T-helper 1 cell treated with Interleukin-12 subunit alpha and Interleukin-12 subunit beta and Interleukin-4 antibody, amounts not matched to agents 30 ng/mL and 1 ng/mL, for 36 hours (primary cell): ENCODE measurements at regions not wholly inside any gene's neighbourhood (a gene's known extent, or its start where the extent isn't known, plus 50 kb on each side); places are given as distances from the start of the nearest gene placed in this dataset.
"Not testable (repeated sequence)": the region's sequence is repeated elsewhere in the genome, so short reads cannot be mapped to it uniquely, and the experiment has no call there.

ENCODE experiments used
- intact Hi-C: fragments of 100-400 bp; cut with micrococcal nuclease; formaldehyde crosslinking; loops from one replicate; pipeline ENCODE4 v1.15.1; 2024

DNA sequence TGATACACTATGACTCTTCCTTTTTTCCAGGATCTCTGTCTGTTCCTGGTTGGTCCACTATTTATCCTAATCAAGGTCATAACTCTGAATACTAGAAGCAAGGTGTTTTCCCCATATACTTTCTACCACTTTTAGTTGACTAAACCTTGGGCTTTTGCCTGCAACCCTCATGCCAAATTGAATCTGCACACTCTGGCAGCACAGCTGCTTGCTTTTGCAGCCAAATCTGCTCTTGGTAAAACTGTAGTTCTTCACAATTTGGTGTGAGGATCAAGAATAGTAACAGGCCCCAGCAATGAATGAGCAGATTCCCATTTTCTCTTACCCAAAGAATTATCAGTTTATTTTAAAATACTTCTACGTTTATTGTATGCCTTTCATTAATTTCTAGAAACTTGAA is 586.5 kb upstream of the CNTN5 start:
- intact Hi-C loops = no loop called here

DNA sequence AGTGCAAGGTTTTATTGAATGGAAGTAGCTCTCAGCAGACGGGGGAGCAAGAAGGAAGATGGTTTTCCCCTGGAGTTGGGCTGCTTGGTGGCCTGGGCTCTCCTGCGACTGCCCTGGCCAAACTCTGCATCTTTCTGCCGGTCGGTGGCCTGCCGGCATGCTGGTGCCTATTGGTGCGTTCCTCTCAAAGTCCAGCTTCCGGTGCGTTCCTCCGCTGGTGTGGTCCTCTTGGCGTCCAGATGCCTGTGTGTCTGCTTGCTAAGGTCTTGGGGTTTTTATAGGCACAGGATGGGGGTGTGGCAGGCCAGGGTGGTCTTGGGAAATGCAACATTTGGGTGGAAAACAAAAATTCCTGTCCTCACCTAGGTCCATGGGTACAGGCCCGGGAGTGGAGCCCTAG is 567.4 kb upstream of the CNTN5 start:
- intact Hi-C loops = no loop called here

DNA sequence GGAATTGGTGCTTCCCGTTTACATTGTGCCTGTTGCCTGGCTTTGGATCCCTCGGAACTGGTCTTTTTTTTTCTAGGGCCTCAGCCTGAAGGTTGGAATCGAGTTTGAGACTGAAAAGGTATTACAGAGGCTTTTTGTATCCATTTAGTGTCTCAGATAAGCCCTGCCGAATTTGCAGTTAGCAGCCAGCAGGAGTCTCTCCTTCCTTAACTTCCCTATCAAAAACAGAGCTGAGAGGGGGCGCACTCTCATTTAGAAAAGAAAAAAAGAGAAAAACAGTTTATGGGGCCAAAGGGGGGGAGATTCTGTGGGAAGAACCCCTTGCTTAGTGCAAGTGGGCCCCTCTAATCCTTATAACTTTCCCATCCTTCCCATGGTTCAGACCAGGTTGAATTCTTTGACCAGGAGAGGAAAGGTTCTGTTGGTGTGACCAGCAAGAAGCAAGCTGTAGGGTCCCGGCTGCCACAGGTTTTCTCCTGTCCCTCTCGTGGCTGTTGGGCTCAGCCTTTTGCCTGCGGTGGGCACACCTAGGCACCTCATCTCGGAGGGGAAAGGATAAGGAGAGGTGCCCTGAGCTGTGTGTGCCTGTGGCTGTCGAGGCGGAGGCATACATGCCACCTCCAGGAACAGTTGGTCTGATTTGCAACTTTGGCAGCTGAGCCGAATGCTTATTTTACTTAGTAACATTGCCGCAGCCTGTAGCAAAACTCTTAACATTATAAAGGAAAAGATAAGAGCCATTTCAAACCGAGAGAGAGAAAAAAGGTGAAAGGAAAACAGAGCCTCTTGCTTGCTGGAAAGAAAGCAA is 565.0 kb upstream of the CNTN5 start:
- intact Hi-C loops = no loop called here

DNA sequence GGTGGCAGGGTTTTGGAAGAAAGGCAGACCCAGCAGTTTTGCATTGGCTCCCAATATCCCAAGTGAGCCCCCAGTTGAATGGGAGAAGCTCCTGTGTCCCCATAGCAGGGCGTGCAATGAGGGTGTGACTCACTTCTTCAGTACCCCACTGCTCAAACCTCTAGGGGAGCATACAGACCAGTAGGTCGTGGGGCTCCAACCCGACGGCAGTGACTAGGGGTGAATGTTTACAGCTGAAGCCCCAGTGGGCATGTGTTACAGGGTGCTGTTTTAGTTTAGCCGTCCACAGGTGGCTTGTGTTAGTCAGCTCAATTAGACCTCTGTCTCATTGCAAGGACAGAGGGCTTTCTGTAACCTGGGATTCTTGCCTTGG is 564.5 kb upstream of the CNTN5 start:
- intact Hi-C loops = no loop called here

DNA sequence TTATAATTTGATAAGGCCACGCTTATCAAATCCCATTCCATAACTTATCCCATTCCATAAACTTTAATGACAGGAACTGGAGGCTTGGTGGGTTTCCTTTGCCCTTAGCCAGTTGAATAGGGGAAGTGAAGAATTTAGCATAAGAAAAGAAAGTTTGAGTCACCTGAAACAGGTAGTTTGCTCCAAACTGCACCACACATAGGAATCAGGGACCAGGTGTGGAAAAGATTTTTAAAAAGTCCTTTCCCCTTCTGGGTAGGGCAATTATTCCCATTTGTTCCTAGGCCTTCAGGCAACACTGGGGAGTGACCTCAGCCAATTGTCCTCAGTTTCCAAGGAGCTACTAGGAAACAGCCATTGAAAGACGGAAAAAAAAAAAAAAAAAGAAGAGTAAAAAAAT is 525.7 kb upstream of the CNTN5 start:
- intact Hi-C loops = no loop called here

DNA sequence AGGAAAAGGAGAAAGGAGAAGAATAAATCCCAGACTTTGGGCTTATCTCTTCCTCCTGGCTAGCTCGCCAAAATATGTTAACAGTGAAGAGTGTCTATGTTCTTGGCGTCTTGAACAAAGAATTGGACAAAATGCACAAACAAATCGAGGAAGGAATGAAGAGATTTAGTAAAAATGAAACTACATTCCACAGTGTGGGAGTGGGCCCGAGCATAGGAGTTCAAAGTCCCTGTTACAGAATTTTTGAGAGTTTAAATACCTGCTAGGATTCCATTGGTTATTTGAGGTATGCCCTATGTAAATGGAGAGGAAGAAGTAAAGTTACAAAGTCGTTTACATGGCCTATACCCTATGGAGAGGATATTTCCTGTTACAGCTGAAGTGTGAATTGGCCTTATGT is 525.1 kb upstream of the CNTN5 start:
- intact Hi-C loops = no loop called here

DNA sequence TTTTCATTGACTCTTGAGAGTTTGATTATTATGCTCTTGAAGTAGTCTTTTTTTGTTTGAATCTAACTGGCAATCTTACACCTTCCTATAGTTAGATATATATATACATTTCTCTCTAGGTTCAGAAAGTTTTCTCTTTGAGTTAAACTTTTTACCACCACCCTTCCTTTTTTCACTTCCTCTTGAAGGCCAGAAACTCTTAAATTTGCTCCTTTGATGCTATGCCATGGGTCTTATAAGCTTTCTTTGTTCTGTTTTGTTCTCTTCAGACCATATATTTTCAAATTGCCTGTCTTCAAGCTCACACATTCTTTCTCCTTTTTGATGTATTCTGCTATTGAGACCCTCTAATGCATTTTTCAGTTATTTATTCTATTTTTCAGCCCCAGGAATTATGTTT is 513.5 kb upstream of the CNTN5 start:
- intact Hi-C loops = no loop called here

DNA sequence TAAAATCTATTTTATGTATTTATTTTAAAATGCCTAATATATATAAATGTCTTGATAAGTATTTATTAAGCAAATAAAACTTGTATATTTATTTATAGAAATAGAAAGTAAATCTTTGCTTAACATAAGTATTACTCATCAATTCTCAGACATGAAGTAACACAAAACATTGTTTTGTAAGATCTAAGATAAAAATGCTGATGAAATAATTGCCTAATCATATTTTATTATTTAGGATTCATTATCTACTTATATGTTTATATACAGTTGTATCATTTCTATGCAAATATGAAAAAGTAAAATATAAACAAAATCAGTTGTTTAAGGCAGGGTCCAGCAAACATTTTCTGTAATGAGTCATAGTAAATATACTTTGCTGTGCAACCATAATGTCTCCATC is 507.8 kb upstream of the CNTN5 start:
- intact Hi-C loops = no loop called here

DNA sequence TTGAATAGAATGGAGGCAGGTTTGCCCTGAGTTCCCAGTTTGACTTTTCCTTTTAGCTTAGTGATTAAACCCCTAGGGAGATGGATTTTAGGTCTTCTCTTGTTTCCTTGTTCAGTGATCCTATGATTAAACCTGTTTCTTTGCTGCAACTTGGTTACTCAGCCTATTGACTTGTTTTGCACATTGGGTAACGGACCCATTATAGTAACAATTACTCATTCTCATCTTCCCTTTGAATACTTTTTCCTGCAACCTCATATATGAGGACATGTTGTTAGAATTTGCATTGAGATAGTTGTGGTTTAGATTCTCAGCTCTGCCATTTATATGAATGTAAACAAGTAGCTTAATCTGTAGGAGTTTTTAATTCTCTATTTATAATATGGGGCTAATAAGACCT is 489.2 kb upstream of the CNTN5 start:
- intact Hi-C loops = no loop called here

DNA sequence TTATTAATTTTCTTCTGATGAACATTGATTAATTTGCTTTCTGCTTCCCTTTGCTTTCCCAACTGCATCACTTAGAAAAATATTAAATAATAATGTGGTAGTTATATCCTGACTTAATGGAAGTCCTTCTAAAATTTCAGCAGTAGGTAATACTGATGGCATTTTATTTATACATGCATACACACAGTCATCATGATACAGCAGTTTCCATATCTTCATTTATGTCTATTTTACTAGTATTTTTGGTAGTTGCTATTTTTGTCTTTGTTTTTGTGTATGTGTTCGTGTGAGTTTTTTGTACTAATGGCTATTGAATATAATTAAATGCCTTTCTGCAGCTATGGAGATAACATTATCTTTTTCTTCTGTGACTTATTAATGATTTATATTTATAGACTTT is 484.7 kb upstream of the CNTN5 start:
- intact Hi-C loops = no loop called here

DNA sequence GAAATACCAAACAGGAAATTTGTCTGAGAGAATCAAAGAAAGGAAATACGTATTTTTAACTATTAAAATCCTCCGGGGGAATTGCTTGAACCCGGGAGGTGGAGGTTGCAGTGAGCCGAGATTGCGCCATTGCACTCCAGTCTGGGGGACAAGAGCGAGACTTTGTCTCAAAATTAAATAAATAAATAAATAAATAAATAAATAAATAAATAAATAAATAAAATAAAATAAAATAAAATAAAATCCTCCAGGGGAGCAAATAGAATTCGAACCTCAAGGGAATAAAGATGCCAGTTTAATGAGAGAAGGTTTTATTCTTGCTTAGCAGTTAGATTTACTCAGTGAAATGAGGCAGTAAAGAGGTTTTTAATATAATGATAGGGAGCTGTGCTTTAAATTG is 482.4 kb upstream of the CNTN5 start:
- intact Hi-C loops = not testable (repeated sequence)

DNA sequence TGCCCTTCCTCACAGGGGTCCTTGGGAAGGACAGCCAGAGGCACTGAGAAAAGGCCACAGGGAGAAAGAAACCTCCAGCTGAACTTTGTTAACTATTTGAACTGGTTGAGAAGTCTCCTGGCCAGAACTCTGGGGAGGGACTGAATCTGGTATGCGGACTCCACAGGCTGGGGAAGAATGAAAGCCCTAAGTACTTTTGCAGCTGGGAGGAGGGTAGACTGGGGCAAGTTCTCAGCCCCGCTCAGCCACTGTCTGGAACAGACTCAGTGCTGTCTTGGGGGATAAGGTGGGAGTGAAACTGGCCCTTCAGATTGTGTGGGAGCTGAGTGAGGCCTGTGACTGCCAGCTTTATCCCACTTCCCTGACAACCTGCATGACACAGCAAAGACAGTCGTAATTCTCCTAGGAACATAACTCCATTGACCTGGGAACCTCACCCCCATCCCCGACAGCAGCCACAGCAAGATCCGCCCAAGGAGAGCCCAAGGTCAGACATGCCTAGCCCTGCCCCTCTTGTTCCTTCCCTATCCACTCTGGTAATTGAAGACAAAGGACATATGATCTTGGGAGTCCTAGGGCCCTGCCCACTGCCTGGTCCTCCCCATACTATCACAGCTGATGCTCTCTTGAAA is 475.1 kb upstream of the CNTN5 start:
- intact Hi-C loops = no loop called here

DNA sequence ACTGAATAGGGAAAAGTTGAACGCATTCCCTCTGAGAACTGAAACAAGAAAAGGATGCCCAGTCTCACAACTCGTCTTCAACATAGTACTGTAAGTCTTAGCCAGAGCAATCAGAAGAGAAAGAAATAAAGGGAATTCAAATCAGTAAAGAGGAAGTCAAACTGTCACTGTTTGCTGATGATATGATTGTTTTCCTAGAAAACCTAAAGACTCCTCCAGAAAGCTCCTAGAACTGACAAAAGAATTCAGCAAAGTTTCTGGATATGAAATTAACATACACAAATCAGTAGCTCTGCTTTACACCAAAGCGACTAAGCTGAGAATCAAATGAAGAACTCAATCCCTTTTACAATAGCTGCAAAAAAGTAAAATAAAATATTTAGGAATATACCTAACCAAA is 471.2 kb upstream of the CNTN5 start:
- intact Hi-C loops = no loop called here

DNA sequence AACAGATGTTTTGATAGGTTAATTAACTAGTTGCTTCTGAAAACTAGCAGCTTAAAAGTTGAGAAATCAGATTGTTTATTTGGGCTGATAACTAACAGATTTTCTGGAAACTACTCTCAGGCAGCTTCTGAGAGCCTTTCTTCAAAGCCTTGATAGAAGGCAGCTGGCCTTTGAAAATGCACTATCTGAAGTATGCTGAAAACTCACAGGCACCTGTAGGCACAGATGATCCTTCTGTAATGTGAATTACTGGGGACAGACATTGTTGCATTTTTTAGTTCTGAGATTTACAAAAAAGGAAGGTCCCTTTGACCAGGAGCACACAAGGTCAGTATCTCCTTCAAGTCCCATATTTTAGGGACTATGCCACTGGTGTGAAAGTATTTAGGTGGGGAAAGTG is 460.8 kb upstream of the CNTN5 start:
- intact Hi-C loops = no loop called here

DNA sequence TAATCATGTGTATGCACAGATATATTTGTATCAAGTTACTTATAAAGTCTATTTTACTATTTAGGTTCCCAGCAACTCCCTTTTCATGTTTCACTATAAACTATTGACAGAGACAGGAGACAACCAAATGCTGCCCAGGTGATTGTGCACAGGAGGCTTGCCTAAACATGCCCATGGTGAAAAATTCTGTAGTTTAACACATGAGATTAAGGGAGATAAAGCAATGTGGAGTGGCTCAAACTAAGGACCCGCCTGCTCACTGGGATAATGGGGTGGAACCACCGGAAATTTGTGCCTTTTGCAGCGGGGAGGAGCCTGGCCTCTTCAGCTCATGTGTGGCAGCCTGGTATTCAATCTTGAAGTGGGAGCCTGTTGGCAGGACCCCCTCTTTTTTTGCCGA is 459.5 kb upstream of the CNTN5 start:
- intact Hi-C loops = no loop called here

DNA sequence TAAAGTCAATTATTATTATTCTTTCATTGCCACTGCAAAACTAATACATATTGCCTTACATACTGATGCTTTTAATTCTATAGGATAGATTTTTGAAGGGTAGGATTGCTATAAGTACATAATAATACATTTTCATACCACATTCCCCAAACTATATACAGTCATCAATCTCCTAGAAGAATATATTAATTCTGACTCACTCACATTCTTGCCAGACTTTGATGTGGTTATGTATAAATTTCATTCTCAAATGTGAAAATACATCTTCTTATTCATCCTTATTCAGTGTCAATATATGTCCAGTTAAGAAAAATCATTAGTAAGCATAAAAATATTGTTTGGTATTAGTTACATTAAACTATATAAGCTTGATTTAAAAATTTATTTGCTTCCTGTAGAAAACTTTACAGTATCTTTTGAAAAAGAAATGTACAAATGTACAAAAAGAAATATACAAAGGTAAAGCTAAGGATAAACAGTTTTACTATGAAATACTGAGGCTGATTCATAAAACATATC is 458.8 kb upstream of the CNTN5 start:
- intact Hi-C loops = no loop called here

DNA sequence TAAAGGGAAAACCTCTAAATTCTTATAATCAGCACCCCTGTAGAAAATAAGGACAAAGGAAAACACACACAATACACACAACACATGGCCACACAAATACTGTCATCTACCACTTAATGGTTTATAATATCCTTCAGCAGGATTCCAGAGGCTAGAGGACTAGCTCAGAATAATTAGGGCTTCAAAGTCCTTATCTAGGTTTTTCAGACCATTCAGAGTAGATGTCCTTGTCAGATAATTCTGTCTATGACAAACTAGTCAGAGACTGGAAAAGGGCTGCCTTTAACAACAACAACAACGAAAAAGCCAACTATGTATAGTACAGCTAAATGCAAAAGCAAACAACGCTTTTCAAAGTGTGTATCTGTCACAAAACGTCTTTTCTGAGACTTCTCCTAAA is 456.5 kb upstream of the CNTN5 start:
- intact Hi-C loops = no loop called here

DNA sequence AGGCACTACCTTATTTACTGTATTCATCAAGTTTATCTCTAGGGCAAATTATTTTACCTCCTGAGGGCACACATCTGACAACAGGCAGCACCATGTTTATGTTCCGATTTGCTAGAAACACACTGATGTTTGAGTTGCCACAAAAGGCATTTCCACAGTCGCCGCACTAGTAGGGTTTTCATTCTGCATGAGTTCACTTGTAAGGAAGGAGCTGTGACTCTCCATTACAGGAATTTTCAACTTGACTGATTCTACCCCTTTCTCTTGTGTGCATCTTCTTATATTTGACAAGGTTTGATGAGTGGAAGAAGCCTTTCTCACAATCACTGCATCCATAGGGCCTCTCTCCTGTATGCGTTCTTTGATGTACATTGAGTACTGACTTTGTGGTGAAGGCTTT is 455.9 kb upstream of the CNTN5 start:
- intact Hi-C loops = no loop called here

DNA sequence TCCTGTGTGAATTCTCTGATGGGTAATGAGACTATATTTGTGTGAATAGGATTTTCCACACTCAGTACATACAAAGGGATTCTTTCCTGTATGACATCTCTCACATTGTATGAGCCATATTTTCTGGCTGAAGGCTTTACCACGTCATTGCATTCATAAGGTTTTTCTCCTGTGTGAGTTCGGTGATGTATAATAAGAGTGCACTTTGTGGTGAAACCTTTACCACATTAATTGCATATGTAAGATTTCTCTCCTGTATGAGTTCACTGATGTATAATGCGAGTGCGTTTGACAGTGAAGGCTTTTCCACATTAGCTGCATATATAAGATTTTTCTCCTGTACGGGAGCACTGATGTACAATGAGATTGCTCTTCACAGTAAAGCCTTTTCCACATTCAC is 455.4 kb upstream of the CNTN5 start:
- intact Hi-C loops = no loop called here

DNA sequence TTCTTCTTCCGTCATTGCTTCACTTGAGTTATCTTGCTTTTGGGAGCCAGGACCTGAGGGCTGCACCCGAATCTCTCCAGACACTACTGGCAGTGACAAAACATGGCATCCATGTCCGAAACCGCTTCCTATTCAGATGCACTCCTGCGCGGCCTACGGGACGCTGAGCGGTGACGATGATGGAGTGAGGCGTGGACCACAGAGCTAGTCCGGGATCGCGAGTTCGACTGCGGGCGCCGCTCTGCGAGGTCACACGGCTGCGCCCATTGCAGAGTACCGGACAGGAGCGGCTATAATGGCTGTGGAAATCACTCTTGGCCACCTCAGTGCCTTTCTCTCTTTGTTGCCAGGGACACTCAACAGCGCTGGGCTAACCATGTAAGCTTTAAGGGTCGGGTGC is 453.8 kb upstream of the CNTN5 start:
- intact Hi-C loops = no loop called here

DNA sequence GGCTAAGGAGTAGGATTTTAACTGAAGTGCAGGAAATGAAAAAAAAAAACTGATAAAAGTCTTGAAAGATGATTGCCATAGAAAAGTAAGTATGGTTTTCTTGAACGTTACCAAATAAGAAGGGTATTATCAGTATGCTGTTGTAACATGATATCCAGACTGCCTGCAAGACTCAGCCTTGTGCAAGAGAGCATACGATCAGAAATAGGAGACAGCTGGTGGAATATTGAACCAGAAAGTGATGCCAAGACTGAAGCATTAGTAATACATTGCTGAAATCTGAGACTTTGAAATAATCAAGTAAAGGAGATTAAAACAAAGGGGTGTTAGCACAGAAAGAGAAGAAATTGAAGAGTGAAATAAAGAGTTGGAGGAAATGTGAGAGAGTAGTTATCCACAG is 452.7 kb upstream of the CNTN5 start:
- intact Hi-C loops = no loop called here

DNA sequence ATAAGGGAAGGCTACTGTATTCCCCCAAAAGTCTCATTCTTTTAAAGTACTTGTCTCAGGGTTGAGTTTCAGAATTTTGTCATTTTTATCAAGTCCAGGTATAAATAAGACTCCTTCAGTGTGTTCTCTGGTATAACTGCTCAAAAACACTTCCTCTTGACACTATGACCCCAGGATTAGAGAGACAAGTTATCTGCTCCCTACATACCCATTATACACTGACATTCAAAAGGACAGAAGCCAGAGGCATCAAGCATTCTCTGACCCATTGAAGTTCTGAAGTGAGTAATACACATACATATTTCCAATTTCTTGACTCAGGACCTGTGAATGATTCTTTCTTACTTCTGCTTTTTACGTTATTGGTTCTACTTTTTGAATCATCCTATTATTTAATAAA is 447.8 kb upstream of the CNTN5 start:
- intact Hi-C loops = no loop called here

DNA sequence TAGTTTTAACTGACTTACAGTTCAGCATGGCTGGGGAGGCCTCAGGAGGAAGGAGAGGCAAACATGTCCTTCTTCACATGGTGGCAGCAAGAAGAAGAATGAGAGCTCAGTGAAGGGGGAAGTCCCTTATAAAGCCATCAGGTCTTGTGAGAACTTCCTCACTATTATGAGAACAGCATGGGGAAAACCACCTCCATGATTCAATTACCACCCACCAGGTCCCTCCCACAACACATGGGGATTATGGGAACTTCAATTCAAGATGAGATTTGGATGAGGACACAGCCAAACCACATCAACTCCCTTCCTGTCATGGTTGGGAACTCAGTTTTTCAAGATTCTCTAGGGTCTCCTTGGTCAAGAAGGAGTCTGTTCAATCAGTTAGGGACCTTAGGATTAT is 432.9 kb upstream of the CNTN5 start:
- intact Hi-C loops = no loop called here
